HK-2 (cell line): ENCODE measurements at regions not wholly inside any gene's neighbourhood (a gene's known extent, or its start where the extent isn't known, plus 50 kb on each side); places are given as distances from the start of the nearest gene placed in this dataset.

Experiments used
- DNase-seq: peaks from one replicate; pipeline ENCODE4 v3.0.0-alpha.2; 2018; ENCODE audit not compliant: unreplicated experiment

DNA sequence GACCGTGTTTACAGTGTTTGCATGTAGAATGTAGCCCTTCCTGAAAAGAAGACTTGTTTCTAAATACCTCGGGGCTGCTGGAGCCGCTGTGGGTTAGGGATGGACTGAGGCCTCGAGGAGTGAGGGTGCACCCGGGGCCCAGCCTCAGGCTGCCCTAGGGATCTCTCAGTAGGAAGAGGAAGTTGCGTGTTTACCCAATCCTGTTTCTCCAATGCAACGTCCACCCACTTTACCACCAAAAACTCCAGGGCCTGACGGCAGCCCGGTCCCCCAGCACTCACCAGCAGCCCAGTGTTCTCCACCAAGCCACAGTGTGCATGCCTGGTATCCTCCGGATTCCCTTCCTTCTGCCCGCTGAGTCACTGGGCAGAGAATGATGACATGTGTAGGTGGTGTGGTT is 255.8 kb downstream of the GLI2 start:
- DNase-seq: peak; percentile 8

DNA sequence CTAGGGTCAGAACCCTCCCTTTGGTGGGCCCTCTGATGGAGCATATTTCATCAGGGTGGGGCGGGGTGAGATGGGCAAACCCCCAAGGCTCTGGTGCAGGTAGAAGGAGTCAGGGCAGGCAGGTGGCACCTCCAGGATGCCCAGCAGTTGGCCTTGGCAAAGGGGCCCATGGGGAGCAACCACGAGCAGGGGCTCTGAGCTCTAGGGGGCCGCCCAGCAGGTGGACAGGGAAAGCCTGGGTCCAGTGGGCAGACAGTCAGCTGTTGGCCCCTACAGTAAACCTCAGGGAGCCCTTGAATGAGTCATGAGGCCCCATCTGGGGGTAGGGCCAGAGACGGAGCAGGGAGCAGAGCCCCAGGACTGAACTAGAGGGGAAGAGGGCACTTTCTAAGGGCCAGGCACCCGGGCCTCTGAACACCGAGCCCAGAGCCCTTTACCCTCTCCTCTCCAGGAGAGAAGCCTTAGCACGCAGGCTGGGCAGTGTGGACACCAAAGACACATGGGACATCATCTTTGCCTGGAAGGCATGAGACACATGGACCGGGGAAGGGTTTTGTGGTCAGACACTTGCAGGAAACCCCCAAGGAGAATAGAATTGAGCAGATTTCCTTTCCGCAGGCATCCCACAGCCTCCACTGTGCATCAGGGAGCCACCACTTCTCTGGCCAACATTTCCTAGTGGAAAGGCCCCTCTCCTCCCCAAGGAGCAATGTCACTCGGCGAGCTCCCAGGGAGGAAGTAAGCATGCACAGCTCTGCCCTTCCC is 257.3 kb downstream of the GLI2 start:
- DNase-seq: no peak

DNA sequence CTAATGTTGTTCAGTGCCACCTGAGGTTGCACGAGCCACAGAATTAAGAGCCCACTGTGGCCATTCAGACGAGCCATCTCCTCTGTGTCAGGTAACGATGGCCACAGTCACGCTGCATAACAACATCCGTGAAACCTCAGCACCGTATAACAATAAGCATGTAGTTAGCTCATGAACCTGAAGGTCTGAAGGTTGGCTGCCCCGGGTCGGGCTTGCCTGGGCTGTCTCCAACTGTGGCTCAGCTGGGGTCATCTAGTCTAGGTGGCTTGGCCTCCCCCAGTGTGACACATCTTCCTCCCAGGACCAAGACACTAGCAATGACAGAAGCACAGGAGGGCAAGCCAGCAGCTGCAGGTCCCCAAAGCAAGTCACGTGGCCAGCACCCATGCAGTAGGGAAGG is 258.0 kb downstream of the GLI2 start:
- no peak for DNase-seq

DNA sequence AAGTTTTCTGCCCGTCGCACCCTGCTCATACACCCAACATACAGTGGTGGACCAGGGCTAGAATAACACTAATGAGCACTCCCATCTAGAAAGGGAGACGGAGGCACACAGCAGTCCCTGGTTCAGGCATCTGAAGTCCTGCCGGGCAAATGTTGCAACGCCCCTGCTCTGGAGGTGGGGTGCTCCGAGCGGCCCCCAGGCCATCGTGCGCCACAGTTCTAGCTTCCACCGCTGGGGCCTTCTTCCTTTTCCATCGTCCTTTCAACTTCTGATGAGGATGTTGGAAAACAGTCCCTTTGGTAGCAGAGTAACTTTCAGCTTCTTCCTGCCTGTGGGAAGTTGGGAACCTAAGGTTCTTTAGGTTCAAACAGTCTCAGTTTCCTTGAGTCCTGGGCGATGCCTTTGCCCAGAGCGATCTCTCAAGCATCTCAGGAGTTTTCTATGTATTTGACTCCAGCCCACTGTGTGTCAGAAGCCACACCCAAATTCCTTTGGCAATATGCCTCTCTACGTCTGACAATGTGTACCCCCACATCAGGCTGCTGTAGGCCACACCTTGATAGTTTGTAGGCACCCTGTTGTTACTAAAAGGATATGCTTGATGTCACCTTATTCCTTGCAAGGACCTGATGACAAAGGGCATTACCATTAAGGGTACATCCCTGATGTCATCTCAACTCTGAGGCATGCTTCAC is 258.8 kb downstream of the GLI2 start:
- no peak for DNase-seq

DNA sequence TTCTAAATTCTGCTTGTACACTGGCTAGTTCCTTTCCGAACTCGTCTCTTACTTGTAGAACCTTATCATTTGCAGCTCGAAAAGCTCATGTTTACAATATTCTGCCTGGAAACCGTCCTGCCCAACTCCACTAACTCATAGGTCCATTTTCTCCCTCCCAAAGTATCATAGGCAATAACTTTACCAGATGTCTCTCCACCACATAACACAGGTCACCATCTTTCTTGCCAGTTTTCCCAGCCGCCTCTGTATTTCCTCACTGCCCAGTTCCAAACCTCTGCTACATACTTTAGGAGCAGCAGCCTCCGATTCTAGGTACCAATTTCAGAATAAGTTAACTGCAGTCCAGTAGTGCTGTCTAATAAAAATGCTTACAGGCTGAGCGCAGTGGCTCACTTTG is 259.5 kb downstream of the GLI2 start:
- no peak for DNase-seq

DNA sequence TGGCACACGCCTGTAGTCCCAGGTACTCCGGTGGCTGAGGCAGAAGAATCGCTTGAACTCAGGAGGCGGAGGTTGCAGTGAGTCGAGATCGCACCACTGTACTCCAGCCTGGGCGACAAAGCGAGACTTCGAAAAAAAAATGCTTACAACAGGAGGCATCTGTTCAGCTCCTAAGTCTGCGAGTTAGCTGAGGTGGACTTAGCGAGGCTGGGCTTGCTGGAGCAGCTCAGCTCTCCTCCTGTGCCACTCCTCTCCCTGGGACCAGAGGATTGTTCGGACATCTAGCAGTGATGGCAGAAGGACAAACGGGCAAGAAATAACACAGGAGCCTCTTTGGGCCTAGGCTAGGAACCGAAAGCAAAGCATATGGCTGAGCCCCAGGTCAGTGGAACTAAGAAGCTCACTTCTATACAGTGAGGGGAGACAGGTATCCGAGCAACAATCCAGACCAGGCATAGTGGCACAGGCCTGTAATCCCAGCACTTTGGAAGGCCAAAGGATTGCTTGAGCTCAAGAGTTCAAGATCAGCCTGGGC is 260.1 kb downstream of the GLI2 start:
- DNase-seq: no peak

DNA sequence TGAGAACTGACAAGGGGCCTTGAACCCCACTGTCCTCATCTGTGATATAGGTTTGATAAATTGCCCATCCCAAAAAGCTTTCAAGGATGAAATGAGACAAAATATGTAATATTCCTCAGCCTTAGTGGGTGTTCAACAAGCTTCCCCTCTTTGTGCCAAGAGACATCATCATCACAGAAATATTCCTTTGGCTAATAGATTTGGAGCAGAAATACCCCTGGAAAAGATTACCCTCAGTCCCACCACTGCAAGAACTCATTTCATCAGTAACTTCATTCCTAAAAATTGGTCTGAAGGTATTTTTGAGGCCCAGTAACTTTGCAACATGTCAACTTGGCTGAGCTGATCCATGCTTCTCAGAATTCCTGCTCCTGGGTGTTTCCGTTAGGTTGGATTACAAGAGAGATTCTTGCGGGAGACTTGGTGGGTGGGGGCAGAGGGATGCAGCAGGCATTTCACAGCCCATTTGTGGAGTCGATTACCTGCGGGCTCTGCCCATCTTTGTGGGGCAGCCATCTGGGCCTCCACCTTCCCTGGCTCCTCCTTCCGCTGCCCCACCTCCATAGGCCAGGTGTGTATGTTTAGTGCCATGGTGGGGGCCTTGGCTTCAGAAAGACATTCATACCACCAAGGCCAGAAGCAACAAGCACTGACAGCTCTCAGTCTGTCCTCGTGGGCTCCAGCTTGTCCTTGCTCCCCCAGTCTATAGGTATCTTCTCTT is 263.9 kb downstream of the GLI2 start:
- DNase-seq: no peak

DNA sequence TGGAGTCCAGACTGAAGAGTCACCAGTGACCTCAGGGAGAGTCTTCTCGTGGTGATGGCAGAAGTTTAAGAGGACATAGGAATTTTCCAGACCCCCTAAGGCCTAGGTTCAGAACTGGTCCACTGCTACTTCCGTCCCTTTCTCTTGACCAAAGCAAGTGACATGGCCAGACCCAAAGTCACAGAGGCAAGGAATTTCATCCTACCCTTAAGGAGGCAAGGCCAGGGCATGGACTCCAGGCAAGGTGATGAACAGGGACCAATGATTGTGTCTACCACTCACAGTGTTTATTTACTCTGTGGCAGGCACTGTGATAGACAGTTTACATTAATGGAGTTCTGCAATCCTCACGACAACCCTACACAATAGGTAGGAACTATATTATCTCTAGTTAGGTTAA is 265.1 kb downstream of the GLI2 start:
- DNase-seq: no peak

DNA sequence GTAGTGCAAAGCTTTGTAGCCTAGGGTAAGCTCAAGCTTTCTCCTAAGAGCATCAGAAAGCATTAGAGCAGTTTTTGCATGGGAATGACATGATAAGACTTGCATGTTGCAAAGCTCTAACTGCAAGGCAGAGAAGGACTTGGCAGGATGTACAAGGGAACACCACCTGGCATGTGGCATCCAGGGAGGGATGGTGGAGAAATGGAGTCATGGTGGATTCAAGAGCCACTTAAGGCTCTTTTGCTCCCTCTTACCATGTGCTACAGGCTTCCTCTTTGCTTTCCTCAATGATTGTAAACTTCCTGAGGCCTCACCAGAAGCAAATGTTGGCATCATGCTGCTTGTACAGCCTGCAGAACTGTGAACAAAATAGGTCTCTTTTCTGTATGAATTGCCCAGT is 266.0 kb downstream of the GLI2 start:
- no peak for DNase-seq

DNA sequence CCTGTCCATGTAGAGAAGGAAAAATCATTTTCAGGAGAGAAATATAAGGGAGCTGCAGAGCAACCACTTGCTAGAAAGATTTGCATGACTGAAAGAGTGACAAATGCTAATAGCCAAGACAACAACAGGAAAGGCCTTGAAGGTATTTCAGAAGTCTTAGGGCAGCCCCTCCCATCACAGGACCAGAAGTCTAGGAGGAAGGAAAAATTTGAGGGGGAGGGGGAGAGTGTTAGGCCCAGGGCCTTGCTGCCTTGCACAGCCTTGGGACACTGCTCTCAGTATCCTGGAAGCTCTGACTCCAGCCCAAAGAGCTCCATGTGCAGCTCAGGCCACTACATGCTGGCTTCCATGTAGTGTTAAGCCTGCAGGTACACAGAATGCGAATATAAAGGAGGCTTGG is 266.9 kb downstream of the GLI2 start:
- no peak for DNase-seq

DNA sequence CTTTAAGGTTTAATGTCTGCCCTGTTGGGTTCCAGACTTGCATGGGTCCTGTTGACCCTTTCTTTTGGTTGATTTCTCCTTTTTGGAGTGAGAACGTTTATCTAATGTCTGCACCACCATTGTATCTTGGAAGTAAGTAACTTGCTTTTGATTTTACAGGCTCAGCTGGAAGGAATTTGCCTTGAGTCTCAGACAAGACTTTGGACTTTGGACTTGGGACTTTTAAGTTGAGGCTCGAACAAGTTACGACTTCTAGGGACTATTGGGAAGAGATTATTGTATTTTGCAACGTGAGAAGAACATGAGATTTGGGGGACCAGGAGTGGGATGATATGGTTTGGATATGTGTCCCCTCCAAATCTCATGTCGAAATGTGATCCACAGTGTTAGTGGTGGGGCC is 267.7 kb downstream of the GLI2 start:
- DNase-seq: no peak

DNA sequence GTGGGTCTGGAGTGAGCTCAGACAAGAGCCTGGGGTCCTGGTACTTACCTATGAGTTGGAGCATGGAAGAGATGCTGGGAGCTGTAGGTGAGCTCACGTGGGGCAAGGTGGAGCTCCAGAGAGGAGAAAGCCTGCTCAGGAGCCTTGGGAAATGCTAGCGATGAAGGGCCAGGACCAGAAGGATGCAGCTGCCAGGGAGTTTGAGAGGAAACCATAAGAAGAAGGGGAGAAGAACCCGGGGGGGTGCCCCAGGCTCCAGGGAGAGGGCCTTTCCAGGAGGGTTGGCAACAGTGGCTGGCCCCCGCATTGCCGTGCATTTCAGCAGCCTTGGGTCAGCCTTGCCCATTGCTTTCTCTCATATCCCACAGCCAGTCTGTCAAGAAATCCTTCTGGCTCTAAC is 268.7 kb downstream of the GLI2 start:
- no peak for DNase-seq

DNA sequence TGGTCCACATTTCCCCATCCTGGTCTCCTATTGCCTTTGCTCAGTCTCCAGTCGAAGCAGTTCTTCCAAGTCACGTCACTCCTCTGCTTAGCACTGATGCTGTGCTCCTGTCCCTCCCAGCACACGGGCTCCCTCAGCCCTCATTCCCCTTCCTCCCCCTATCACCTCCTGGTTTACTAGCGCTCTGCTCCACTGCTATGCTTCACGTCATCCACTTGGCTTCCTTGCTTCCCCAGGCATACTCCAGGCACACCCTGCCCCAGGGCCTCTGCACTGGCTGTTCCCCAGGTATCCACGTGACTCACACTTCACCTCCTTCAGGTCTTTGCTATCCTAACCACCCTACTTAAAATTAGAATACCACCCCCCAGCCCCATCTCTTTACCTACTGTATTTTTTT is 269.3 kb downstream of the GLI2 start:
- DNase-seq: no peak

DNA sequence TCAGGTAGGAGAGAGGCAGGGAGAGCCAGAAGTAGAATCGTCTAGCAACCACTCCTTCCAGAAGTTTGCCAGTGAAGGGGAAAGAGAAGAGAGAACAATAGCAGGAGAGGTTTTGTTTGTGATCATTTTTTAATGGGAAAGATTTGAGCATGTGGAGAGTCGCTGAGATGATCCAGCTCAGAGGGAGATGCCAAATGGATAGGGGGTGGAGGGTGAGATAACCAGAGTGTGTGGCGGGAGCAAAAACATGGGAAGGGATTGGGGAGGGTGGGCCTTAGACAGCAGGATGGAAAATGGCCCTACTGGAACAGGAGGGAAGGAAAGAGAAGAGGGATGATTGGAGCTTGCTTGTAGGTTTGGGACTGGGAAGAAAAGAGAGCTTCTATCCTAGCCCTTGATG is 269.8 kb downstream of the GLI2 start:
- no peak for DNase-seq

DNA sequence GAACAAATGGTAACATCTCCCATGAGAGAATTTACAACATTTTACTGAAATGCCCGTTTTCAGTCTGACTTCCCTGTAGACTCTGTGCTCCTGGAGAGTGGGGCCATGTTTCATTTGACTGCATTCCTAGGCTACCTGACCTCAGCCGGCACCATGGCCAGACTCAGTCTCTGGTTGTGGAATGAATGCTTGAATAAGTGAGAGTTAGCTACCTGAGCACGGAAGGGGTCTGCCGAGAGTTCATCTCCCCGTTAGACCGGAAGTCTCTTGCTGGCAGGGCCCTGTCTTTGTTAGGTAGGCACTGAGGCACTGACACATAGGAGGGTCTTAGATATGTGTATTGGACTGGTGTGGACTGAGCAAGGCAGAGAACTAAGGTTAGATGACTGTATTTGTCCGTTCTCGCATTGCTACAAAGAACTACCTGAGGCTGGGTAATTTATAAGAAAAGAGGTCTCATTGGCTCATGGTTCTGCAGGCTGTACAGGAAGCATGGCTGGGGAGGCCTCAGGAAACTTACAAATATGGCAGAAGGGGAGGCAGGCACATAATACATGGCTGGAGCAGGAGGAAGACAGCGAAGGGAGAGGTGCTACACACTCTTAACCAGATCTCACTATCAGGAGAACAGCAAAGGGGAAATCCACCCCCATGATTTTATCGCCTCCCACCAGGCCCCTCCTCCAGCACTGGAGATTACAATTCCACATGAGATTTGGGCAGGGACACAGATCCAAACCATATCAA is 271.2 kb downstream of the GLI2 start:
- DNase-seq: no peak

DNA sequence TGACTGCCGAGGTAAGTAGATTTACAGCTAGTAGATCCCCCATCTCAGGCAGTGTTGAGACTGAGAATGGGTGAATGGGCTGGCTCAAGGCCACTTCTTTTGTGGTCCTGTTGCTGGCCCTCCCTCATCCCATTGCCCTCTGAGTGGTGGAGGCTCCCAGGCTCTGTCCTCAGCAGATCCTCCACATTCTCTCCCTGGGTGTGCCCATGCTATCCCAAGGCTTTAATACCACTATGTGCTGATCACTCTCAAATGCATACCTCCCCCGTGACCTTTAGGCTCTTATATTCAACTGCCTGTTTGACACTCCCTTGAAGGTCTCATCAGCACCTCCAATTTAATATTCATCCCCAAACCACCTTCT is 271.8 kb downstream of the GLI2 start:
- DNase-seq: no peak

DNA sequence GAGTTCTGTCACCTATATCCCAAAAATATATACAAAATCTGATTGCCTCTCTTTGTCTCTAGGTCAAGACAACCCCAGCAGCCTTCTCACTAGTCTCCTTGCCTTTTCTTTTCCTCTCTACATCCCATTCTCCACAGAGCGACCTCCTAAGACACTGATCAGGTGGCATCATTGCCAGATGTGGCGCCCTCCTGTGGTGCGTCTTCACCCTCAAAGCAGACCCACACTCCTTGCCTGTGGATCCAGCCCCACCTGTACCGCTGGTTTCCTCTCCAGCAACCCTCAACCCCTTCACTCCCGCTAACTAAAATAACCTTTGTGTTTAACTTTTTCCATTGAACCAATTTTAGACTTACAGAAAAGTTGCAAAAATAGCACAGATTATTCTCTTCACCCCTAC is 273.3 kb downstream of the GLI2 start:
- no peak for DNase-seq

DNA sequence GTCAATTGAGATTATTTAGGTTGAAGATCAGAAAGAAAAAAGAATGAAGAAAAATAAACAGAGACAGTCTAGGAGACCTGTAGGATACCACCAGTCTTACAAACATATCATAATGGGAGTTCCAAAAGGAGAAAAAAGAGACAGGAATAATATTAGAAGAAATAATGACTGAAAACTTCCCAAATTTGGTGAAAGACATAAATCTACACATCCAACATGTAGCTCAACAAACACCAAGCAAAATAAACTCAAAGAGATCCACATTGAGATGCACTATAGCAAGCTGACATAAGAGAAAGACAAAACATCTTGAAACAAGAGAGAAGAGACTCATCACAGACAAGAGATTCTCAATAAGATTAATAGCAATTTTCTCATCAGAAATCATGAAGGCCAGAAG is 274.0 kb downstream of the TFCP2L1 start:
- no peak for DNase-seq

DNA sequence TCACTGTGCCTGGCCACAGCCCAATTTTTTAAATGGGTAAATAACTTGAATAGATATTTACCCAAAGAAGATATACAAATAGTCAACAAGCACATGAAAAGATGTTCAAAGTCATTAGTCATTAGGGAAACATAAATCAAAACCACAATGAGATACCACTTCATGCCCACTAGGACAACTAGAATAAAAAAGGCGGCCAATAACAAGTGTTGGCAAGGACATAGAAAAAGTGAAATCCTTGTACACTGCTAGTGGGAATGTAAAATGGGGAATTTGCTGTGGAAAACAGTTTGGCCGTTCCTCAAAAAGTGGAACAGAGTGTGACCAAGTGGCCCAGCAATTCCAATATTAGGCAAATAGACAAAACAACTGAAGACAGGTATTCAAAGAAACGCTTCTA is 270.1 kb downstream of the TFCP2L1 start:
- DNase-seq: no peak

DNA sequence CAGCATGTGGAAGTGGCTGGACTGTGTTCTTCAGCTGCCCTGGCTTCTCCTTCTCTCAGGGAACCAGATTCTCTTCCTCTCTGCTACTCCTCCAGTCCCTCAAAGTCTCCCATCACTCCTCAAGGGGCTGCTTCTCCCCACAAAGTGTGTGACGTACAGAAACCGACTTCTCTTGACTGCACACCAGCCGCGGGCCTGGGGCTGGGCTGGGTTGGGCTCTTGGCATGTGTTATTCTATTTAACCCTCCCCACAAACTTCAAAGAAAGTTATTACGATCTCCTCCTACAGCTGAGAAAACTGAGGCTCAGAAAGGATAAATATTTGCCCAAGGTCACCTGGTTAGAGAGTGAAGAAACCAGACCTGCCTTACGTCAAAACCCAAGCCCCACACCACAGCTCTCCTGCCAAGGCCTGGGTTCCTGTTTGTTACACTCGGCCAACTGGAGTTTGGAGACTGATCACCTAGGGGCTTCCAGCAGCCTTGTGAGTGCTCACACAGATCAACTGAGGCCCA is 269.0 kb downstream of the TFCP2L1 start:
- no peak for DNase-seq

DNA sequence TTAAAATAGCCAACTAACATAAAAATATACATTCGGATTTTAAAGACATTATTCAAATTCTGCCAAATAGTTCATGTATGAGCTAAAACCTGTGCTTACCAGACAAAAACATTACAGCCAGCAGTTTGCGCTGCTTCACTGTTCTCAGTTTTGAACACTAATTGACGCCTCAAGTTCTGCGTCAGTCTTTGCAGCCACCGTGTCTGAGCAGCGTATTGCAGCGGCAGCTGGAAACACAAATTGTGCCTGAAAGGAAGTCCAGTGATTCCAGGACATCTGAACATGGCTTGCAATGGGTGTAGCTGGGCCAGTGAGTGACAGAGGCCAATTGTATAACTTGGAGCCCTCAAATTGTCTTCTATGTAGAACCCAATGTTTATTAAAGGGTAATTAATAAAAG is 267.6 kb downstream of the TFCP2L1 start:
- no peak for DNase-seq
